ENCODE measurements at regions not wholly inside any gene's neighbourhood (a gene's known extent, or its start where the extent isn't known, plus 50 kb on each side); places are given as distances from the start of the nearest gene placed in this dataset.

DNA sequence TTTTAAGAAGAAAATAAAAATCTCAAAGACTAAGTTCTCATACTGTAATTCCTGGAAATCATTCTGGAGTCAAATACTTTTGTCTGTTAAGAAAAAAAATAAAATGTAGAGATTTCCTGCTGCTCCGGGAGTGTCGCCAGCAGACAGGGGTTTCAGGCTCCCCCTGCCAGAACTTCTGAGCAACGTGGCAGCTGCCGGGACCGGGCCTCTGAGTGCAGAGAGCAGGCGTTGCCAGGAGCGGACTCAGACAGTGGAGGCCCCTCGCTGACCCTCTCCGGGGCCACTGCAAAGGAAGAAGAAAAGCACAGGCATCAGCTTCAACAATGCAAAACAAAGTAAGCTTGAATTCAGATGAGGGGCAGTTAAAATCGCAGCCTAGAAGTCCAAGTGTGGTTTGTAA lies 95.5 kb downstream of the THBS2 start:
- TF ChIP-seq CTCF (conservative IDR thresholded peaks at IDR 0.05) (no peak), EZH2 (IDR thresholded peaks at IDR 0.05; ENCODE audit: low read depth) (no peak)
